ENCODE measurements at regions not wholly inside any gene's neighbourhood (a gene's known extent, or its start where the extent isn't known, plus 50 kb on each side); places are given as distances from the start of the nearest gene placed in this dataset.

DNA sequence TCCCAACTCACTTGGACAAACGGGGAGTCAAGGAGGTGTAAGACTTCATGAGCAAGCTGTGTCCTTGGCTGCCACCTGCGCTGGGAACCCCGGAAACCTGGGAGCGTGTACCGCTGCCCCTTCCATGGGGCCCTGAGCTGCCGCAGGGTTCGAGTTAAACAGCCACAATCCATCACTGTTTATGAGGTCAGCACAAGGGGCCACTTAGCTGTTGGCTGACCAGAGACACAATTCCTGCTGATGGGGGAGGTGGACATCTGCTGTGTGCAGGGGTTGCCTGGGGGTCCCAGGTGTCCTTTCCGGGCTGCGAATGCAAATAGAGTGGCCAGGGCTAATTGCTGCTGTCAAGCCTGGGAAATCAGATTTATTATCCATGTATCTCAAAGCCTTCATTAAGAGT is 549.3 kb downstream of the BRD1 start:
- Histone ChIP-seq H3K27ac (ENCODE audit: low read depth, low read length) (no peak overlapping the region), H3K9ac (ENCODE audit: low read depth in 1 of 2, low read length in 2 of 2) (no peak overlapping the region), H3K27me3 (ENCODE audit: control insufficient read depth in 1 of 2, insufficient read depth in 2 of 2, low read length in 2 of 2) (no peaks in the 10 kb centered on the region), H3K4me3 (ENCODE audit: low read depth in 1 of 2, low read length in 2 of 2) (no peak overlapping the region), H3K4me1 (ENCODE audit: control insufficient read depth in 1 of 2, insufficient read depth in 2 of 2, low read length in 2 of 2) (no peaks in the 10 kb centered on the region), H3K36me3 (ENCODE audit: control insufficient read depth in 1 of 2, insufficient read depth in 2 of 2, low read length in 2 of 2) (no peaks in the 10 kb centered on the region), H3K9me3 (ENCODE audit: control insufficient read depth in 1 of 2, low read length in 2 of 2) (no peaks in the 10 kb centered on the region)

DNA sequence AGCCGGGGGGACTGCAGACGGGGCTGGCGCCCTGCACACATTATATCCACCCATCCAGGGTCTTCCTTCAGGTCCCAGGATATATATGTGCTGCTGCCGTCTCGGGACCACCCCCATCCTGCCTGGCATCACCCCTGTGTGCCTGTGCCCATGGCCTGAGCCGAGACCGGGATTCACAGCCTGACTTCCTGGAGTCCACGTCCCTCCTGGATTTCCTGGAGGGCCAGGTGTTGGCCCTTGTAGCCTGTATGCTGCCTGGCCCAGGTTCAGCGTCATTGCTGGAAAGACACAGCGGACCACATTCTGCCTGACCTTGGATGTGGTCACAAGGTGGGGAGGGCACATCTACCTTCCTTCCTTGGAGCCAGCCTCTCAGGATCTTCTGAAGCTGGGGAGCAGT is 551.1 kb downstream of the BRD1 start:
- no peaks in the 10 kb centered on the region for H3K4me1 ChIP-seq (ENCODE audit: control insufficient read depth in 1 of 2, insufficient read depth in 2 of 2, low read length in 2 of 2)
- H3K27me3 ChIP-seq (ENCODE audit: control insufficient read depth in 1 of 2, insufficient read depth in 2 of 2, low read length in 2 of 2): no peaks in the 10 kb centered on the region
- H3K27ac ChIP-seq (ENCODE audit: low read depth, low read length): no peak overlapping the region
- H3K9me3 ChIP-seq (ENCODE audit: control insufficient read depth in 1 of 2, low read length in 2 of 2): no peaks in the 10 kb centered on the region
- H3K4me3 ChIP-seq (ENCODE audit: low read depth in 1 of 2, low read length in 2 of 2): no peak overlapping the region
- no peaks in the 10 kb centered on the region for H3K36me3 ChIP-seq (ENCODE audit: control insufficient read depth in 1 of 2, insufficient read depth in 2 of 2, low read length in 2 of 2)
- H3K9ac ChIP-seq (ENCODE audit: low read depth in 1 of 2, low read length in 2 of 2): no peak overlapping the region

DNA sequence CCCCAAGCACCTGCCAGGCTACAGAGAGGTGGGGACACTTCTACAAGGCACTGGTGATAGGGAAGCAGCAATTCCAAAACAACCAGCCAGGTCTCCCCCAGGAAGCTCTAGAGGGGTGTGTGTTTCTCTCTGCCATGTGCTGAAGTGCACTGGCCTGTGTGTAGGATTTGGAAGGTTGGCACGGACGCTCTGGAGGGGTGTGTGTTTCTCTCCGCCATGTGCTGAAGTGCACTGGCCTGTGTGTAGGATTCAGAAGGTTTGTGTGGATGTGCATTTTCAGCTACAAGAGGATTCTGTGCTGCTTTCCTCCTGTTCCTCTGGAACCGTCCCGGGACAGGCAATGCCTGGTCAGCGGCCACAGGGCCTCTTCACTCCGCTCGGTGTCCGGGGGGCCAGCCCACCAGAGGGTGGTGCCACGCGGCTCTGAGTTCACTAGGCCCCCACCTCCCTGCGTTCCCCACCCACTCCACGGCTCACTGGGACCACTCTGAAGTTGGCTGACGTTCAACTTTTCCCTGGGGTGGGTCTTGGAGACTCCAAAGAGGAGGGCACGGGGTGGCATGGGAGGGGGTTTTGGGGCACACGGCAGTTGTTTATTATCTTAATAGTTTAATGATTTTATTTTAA is 552.8 kb downstream of the BRD1 start:
- Histone ChIP-seq H3K36me3 (ENCODE audit: control insufficient read depth in 1 of 2, insufficient read depth in 2 of 2, low read length in 2 of 2) (no peaks in the 10 kb centered on the region), H3K4me3 (ENCODE audit: low read depth in 1 of 2, low read length in 2 of 2) (no peak overlapping the region), H3K27ac (ENCODE audit: low read depth, low read length) (no peak overlapping the region), H3K9ac (ENCODE audit: low read depth in 1 of 2, low read length in 2 of 2) (no peak overlapping the region), H3K4me1 (ENCODE audit: control insufficient read depth in 1 of 2, insufficient read depth in 2 of 2, low read length in 2 of 2) (no peaks in the 10 kb centered on the region), H3K9me3 (ENCODE audit: control insufficient read depth in 1 of 2, low read length in 2 of 2) (no peaks in the 10 kb centered on the region), H3K27me3 (ENCODE audit: control insufficient read depth in 1 of 2, insufficient read depth in 2 of 2, low read length in 2 of 2) (peaks cover 0 to 4% of the 10 kb centered on the region in 2 donors)

DNA sequence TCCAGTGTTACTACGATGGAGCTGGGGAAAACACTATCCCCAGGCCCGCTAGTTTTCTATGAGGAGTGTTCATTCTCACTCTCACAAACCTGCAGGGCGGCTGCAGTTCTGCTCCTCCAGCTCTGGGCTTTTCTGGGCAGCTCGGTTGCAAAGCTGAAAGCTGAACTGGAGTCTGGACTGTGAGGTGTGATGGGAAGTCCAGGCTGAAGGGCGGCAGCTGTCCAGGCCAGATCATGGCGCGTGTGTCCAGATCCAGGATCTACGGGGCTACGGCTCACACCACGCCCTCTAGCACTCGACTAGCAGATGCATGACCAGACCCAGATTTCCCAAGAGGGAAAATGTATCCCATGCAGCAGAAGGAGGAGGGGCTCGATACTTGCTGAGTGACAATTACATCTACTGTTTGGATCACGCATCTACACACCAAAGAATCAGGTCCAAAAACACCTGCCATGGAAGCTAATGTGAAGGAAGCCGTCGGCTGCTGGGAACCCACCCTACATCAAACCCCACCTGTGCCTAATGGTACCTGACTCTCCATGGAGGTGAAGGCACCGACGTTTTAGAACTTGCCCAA is 555.0 kb downstream of the BRD1 start:
- Histone ChIP-seq H3K4me1 (ENCODE audit: control insufficient read depth in 1 of 2, insufficient read depth in 2 of 2, low read length in 2 of 2) (no peaks in the 10 kb centered on the region), H3K9me3 (ENCODE audit: control insufficient read depth in 1 of 2, low read length in 2 of 2) (no peaks in the 10 kb centered on the region), H3K4me3 (ENCODE audit: low read depth in 1 of 2, low read length in 2 of 2) (no peak overlapping the region), H3K36me3 (ENCODE audit: control insufficient read depth in 1 of 2, insufficient read depth in 2 of 2, low read length in 2 of 2) (no peaks in the 10 kb centered on the region), H3K9ac (ENCODE audit: low read depth in 1 of 2, low read length in 2 of 2) (no peak overlapping the region), H3K27me3 (ENCODE audit: control insufficient read depth in 1 of 2, insufficient read depth in 2 of 2, low read length in 2 of 2) (peaks cover 0 to 4% of the 10 kb centered on the region in 2 donors), H3K27ac (ENCODE audit: low read depth, low read length) (no peak overlapping the region)

DNA sequence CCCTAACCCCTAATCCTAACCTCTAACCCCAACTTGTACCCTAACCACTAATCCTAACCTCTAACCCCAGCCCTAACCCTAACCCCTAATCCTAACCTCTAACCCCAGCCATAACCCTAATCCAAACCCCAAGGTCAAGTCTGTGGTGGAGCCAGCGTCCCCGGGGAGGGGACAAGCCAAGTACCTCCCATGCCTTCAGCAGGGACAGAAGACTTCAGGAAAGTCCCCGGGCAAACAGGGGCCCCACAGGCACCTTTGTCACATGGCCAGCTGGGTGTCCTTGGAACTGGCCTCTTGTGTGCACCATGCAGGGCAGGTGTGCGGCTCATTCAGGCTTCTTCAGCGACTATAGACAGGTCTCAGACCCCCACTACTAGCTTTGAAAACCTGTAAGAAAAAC is 555.8 kb downstream of the BRD1 start:
- Histone ChIP-seq H3K9ac (ENCODE audit: low read depth in 1 of 2, low read length in 2 of 2) (no peak overlapping the region), H3K9me3 (ENCODE audit: control insufficient read depth in 1 of 2, low read length in 2 of 2) (no peaks in the 10 kb centered on the region), H3K36me3 (ENCODE audit: control insufficient read depth in 1 of 2, insufficient read depth in 2 of 2, low read length in 2 of 2) (no peaks in the 10 kb centered on the region), H3K27ac (ENCODE audit: low read depth, low read length) (no peak overlapping the region), H3K4me1 (ENCODE audit: control insufficient read depth in 1 of 2, insufficient read depth in 2 of 2, low read length in 2 of 2) (no peaks in the 10 kb centered on the region), H3K27me3 (ENCODE audit: control insufficient read depth in 1 of 2, insufficient read depth in 2 of 2, low read length in 2 of 2) (peaks cover 0 to 4% of the 10 kb centered on the region in 2 donors), H3K4me3 (ENCODE audit: low read depth in 1 of 2, low read length in 2 of 2) (no peak overlapping the region)

DNA sequence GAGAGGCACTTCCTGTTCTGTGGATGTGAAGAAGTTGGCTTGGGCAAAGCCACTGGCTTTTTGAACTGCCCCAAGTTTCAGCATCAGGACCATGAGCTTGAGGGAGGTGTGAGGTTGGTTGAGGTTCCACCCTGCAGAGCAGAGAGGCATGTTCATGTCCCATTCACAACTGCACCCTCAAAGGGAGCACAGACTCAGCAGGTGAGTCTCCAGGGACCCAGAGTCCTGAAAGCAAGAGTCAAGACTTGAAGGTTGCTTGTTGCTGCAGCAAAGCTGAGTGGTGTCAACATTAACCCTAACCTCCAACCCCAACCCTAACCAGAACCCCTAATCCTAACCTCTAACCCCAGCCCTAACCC is 556.3 kb downstream of the BRD1 start:
- Histone ChIP-seq H3K9me3 (ENCODE audit: control insufficient read depth in 1 of 2, low read length in 2 of 2) (no peaks in the 10 kb centered on the region), H3K27me3 (ENCODE audit: control insufficient read depth in 1 of 2, insufficient read depth in 2 of 2, low read length in 2 of 2) (peaks cover 0 to 4% of the 10 kb centered on the region in 2 donors)

DNA sequence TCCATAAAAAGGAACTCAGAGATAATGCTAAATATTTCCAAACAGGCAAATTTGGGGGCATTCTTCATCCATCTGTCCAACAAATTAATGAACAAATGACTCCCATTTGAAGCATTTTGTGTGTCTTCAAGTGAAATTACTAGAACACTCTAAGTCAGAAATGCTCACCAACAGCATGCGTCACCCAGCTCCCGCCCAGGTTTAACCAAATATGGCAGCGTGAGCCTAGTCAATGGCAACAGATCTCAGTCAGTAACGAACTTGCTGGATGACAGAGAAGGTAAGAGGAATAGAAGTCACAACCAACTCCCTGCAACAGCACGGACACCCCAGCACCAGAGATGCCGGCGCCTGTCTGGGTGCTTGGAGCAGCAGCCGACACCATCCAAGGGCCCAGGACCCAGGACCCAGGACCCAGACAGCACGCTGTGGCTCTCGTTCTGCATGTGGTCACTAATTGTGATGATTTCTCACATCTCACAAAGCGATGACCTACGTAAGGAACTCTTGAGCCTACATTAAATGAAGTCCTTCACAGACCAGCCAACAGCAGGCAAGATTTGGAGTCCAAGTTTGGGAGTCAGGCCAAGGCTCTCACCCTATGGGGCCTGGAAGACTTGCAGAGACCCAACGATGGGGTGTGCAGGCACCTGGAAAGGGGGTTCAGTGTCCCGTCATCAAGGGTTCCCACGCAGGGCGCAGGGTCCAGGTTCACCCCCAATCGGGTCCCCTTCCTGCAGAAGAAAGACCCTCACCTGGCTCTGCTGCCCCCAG is 556.9 kb downstream of the BRD1 start:
- Histone ChIP-seq H3K36me3 (ENCODE audit: control insufficient read depth in 1 of 2, insufficient read depth in 2 of 2, low read length in 2 of 2) (no peaks in the 10 kb centered on the region), H3K27me3 (ENCODE audit: control insufficient read depth in 1 of 2, insufficient read depth in 2 of 2, low read length in 2 of 2) (peaks cover 0 to 4% of the 10 kb centered on the region in 2 donors), H3K27ac (ENCODE audit: low read depth, low read length) (no peak overlapping the region), H3K4me3 (ENCODE audit: low read depth in 1 of 2, low read length in 2 of 2) (no peak overlapping the region), H3K4me1 (ENCODE audit: control insufficient read depth in 1 of 2, insufficient read depth in 2 of 2, low read length in 2 of 2) (no peaks in the 10 kb centered on the region), H3K9ac (ENCODE audit: low read depth in 1 of 2, low read length in 2 of 2) (no peak overlapping the region), H3K9me3 (ENCODE audit: control insufficient read depth in 1 of 2, low read length in 2 of 2) (no peaks in the 10 kb centered on the region)

More for the DNA sequence above, 556.3 kb downstream of the BRD1 start:
- H3K36me3 ChIP-seq (ENCODE audit: control insufficient read depth in 1 of 2, insufficient read depth in 2 of 2, low read length in 2 of 2): no peaks in the 10 kb centered on the region
- H3K4me3 ChIP-seq (ENCODE audit: low read depth in 1 of 2, low read length in 2 of 2): no peak overlapping the region
- no peaks in the 10 kb centered on the region for H3K4me1 ChIP-seq (ENCODE audit: control insufficient read depth in 1 of 2, insufficient read depth in 2 of 2, low read length in 2 of 2)
- H3K9ac ChIP-seq (ENCODE audit: low read depth in 1 of 2, low read length in 2 of 2): no peak overlapping the region
- no peak overlapping the region for H3K27ac ChIP-seq (ENCODE audit: low read depth, low read length)

DNA sequence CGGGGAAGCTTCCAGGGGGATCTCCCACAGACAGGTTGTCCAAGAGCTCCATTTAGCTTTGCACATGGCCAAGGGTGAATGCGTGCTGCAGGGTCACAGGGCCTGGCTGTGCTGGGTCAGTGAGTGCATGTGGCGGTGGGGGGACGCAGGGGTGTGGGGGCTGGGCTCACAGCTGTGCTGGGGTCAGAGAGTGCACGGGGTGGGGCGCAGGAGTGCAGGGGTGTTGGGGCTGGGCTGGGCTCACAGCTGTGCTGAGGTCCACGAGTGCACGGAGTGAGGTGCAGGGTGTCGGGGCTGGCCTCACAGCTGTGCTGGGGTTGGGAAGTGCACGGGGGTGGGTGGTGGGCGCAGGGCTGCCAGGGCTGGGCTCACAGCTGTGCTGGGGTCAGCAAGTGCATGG is 557.7 kb downstream of the BRD1 start:
- Histone ChIP-seq H3K4me3 (ENCODE audit: low read depth in 1 of 2, low read length in 2 of 2) (no peak overlapping the region), H3K27ac (ENCODE audit: low read depth, low read length) (no peak overlapping the region), H3K4me1 (ENCODE audit: control insufficient read depth in 1 of 2, insufficient read depth in 2 of 2, low read length in 2 of 2) (no peaks in the 10 kb centered on the region), H3K9me3 (ENCODE audit: control insufficient read depth in 1 of 2, low read length in 2 of 2) (no peaks in the 10 kb centered on the region), H3K36me3 (ENCODE audit: control insufficient read depth in 1 of 2, insufficient read depth in 2 of 2, low read length in 2 of 2) (no peaks in the 10 kb centered on the region), H3K27me3 (ENCODE audit: control insufficient read depth in 1 of 2, insufficient read depth in 2 of 2, low read length in 2 of 2) (peaks cover 0 to 4% of the 10 kb centered on the region in 2 donors), H3K9ac (ENCODE audit: low read depth in 1 of 2, low read length in 2 of 2) (no peak overlapping the region)

DNA sequence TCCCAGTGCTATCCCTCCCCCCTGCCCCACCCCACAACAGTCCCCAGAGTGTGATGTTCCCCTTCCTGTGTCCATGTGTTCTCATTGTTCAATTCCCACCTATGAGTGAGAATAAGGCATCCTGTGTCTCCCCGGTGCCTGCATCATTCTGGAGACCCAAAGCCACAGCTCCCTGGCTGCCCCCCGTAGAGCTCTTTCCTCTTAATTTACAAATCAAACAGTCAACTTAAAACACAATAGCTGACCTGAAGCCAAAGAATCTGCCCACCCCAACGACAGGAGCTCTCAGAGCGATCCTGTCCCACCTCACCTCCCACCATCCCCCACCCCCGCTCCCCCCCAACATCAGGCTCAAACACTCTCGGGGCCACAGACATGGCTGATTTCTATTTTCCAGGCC is 558.3 kb downstream of the BRD1 start:
- H3K4me1 ChIP-seq (ENCODE audit: control insufficient read depth in 1 of 2, insufficient read depth in 2 of 2, low read length in 2 of 2): no peaks in the 10 kb centered on the region
- no peak overlapping the region for H3K4me3 ChIP-seq (ENCODE audit: low read depth in 1 of 2, low read length in 2 of 2)
- H3K9ac ChIP-seq (ENCODE audit: low read depth in 1 of 2, low read length in 2 of 2): no peak overlapping the region
- H3K27me3 ChIP-seq (ENCODE audit: control insufficient read depth in 1 of 2, insufficient read depth in 2 of 2, low read length in 2 of 2): peaks cover 0 to 4% of the 10 kb centered on the region in 2 donors
- H3K9me3 ChIP-seq (ENCODE audit: control insufficient read depth in 1 of 2, low read length in 2 of 2): no peaks in the 10 kb centered on the region
- no peaks in the 10 kb centered on the region for H3K36me3 ChIP-seq (ENCODE audit: control insufficient read depth in 1 of 2, insufficient read depth in 2 of 2, low read length in 2 of 2)
- H3K27ac ChIP-seq (ENCODE audit: low read depth, low read length): no peak overlapping the region

DNA sequence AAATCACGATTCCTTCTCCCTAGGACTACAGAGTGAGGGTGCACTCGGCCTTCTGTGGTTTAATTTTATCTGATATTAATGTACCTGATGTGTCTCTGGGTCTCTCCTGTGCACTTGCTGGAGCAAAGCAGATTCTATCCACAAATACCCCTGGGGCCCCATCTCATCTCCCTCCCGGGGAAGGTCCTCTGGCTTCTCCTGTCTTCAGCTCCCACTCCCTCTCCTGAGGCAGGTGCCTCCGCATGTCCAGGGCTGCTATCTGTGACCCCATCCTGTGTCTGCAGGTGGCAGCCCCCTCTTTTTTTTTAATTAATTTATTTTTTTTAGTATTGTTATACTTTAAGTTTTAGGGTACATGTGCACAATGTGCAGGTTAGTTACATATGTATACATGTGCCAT is 558.7 kb downstream of the BRD1 start:
- no peak overlapping the region for H3K4me3 ChIP-seq (ENCODE audit: low read depth in 1 of 2, low read length in 2 of 2)
- H3K4me1 ChIP-seq (ENCODE audit: control insufficient read depth in 1 of 2, insufficient read depth in 2 of 2, low read length in 2 of 2): no peaks in the 10 kb centered on the region
- no peaks in the 10 kb centered on the region for H3K9me3 ChIP-seq (ENCODE audit: control insufficient read depth in 1 of 2, low read length in 2 of 2)
- H3K27ac ChIP-seq (ENCODE audit: low read depth, low read length): no peak overlapping the region
- H3K36me3 ChIP-seq (ENCODE audit: control insufficient read depth in 1 of 2, insufficient read depth in 2 of 2, low read length in 2 of 2): no peaks in the 10 kb centered on the region
- no peak overlapping the region for H3K9ac ChIP-seq (ENCODE audit: low read depth in 1 of 2, low read length in 2 of 2)
- H3K27me3 ChIP-seq (ENCODE audit: control insufficient read depth in 1 of 2, insufficient read depth in 2 of 2, low read length in 2 of 2): peaks cover 0 to 4% of the 10 kb centered on the region in 2 donors

Measured in duodenal mucosa (tissue), 2 donors.